ENCODE measurements at regions not wholly inside any gene's neighbourhood (a gene's known extent, or its start where the extent isn't known, plus 50 kb on each side); places are given as distances from the start of the nearest gene placed in this dataset.

DNA sequence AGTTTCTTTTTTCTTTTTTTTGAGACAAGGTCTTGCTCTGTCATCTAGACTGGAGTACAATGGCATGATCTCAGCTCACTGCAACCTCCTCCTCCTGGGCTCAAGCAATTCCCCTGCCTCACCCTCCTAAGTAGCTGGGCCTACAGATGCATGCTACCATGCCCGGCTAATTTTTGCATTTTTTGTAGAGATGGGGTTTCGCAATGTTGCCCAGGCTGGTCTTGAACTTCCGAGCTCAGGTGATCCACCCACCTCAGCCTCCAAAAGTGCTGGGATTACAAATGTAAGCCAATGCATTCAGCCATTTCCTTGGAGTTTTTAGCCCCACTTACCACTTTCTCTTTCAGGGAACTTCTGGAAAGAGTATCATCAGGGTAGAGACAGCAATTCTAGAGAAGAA lies 153.3 kb upstream of the THSD7B start:
- TF ChIP-seq POLR2AphosphoS2 (conservative IDR thresholded peaks at IDR 0.05; ENCODE audit: low read length) (no peak), SREBF2 (IDR thresholded peaks at IDR 0.05) (no peak), BHLHE40 (IDR thresholded peaks at IDR 0.05; ENCODE audit: low read depth, low read length) (no peak), EP300 (IDR thresholded peaks at IDR 0.05) (no peak)

All from A549 (cell line).